ENCODE measurements at regions not wholly inside any gene's neighbourhood (a gene's known extent, or its start where the extent isn't known, plus 50 kb on each side); places are given as distances from the start of the nearest gene placed in this dataset.

- TF ChIP-seq CTCF (IDR thresholded peaks at IDR 0.05; ENCODE audit: low read depth, low read length, poor library complexity, severe bottlenecking), result no peak
- no peak for TF ChIP-seq EZH2phosphoT487 (IDR thresholded peaks at IDR 0.05; ENCODE audit: borderline replicate concordance, low read length)
Measured at GRCh38 chr9:28934111-28934510, 1360.8 kb upstream of the C9orf72 start.

All from DOHH2 (cell line).